ENCODE measurements at regions not wholly inside any gene's neighbourhood (a gene's known extent, or its start where the extent isn't known, plus 50 kb on each side); places are given as distances from the start of the nearest gene placed in this dataset.

GRCh38 chr10:93148476-93148875, 74.8 kb downstream of the CYP26A1 start:
- TF ChIP-seq, protein P1, sequence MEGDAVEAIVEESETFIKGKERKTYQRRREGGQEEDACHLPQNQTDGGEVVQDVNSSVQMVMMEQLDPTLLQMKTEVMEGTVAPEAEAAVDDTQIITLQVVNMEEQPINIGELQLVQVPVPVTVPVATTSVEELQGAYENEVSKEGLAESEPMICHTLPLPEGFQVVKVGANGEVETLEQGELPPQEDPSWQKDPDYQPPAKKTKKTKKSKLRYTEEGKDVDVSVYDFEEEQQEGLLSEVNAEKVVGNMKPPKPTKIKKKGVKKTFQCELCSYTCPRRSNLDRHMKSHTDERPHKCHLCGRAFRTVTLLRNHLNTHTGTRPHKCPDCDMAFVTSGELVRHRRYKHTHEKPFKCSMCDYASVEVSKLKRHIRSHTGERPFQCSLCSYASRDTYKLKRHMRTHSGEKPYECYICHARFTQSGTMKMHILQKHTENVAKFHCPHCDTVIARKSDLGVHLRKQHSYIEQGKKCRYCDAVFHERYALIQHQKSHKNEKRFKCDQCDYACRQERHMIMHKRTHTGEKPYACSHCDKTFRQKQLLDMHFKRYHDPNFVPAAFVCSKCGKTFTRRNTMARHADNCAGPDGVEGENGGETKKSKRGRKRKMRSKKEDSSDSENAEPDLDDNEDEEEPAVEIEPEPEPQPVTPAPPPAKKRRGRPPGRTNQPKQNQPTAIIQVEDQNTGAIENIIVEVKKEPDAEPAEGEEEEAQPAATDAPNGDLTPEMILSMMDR (optimal IDR thresholded peaks at IDR 0.05 in 1 of 3, IDR thresholded peaks at IDR 0.05 in 1 of 3, conservative IDR thresholded peaks at IDR 0.05 in 1 of 3; ENCODE audit: extremely low read depth in 1 of 3, insufficient read depth in 2 of 3, low read length in 3 of 3): no peak
- no peak for TF ChIP-seq EZH2 (IDR thresholded peaks at IDR 0.05; ENCODE audit: low read length)

All from keratinocyte (primary cell).